ENCODE measurements at regions not wholly inside any gene's neighbourhood (a gene's known extent, or its start where the extent isn't known, plus 50 kb on each side); places are given as distances from the start of the nearest gene placed in this dataset.
A peak's percentile ranks its signal among the peaks of the same experiment; 100 is the strongest.

DNA sequence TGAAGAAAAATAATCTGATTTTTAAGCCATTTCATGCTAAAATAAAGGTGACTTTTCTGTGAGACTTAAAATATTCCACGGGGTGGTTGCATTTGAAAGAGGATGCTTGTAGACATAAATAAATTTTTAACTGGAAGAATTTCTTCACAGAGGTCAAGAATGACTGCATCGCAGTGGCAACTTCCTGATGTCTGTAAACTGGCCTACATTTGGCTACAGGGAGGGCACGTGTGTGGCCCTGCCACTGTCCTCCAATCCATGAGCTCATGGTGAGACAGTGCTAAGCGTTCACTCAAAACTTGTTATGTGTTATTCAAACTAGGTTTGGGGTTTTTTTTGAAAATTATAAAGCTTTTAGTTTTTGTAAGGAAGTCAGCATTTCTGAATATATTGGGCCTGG lies 1089.3 kb downstream of the EFNB2 start:
- no peak for TF ChIP-seq EZH2phosphoT487 (IDR thresholded peaks at IDR 0.05; ENCODE audit: low read depth)
- TF ChIP-seq, protein P1, sequence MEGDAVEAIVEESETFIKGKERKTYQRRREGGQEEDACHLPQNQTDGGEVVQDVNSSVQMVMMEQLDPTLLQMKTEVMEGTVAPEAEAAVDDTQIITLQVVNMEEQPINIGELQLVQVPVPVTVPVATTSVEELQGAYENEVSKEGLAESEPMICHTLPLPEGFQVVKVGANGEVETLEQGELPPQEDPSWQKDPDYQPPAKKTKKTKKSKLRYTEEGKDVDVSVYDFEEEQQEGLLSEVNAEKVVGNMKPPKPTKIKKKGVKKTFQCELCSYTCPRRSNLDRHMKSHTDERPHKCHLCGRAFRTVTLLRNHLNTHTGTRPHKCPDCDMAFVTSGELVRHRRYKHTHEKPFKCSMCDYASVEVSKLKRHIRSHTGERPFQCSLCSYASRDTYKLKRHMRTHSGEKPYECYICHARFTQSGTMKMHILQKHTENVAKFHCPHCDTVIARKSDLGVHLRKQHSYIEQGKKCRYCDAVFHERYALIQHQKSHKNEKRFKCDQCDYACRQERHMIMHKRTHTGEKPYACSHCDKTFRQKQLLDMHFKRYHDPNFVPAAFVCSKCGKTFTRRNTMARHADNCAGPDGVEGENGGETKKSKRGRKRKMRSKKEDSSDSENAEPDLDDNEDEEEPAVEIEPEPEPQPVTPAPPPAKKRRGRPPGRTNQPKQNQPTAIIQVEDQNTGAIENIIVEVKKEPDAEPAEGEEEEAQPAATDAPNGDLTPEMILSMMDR (IDR thresholded peaks at IDR 0.05; ENCODE audit: low read depth, low read length), result no peak
- H3K4me3 ChIP-seq (ENCODE audit: low read length), result no peak overlapping the region
- H3K79me2 ChIP-seq (ENCODE audit: low read length), result no peaks in the 10 kb centered on the region
- H4K20me1 ChIP-seq (ENCODE audit: insufficient read depth, low read length), result no peaks in the 10 kb centered on the region
- H2AFZ ChIP-seq (ENCODE audit: low read depth, low read length), result peak overlapping the region; percentile 67; the same call in 1 of the 2 replicates
- H3K36me3 ChIP-seq (replicated peaks; ENCODE audit: low read depth, low read length), result no peaks in the 10 kb centered on the region
- H3K4me1 ChIP-seq (ENCODE audit: low read length), result no peaks in the 10 kb centered on the region
- peak overlapping the region; percentile 16; the same call in 1 of the 2 replicates for H3K4me2 ChIP-seq (ENCODE audit: low read length)
- H3K27ac ChIP-seq (ENCODE audit: low read length), result no peak overlapping the region
- no peaks in the 10 kb centered on the region for H3K27me3 ChIP-seq (ENCODE audit: low read depth, low read length)
- no peak overlapping the region for H3K9ac ChIP-seq (ENCODE audit: low read length)
- H3K9me3 ChIP-seq (ENCODE audit: insufficient read depth, low read length), result no peaks in the 10 kb centered on the region

DNA sequence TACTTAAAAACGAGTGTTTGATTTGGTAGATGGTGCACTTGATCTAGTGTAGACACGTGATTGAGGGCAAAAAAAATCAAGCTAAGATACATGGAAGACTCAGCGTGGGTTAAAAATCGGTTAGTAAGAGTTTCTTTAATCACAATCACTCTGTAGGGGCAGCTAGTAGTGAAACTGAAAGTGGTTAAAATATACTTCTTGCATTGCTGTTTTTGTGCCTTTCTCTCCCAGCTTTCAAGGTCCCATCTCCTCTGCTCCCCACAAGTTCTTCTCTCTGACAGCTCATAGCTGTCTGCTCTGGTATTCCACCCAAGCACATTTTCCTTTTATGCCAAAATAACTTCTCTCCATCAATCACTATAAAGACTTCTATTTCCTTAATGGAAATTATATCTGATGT lies 1089.7 kb downstream of the EFNB2 start:
- H3K9ac ChIP-seq (ENCODE audit: low read length), result no peak overlapping the region
- H3K4me1 ChIP-seq (ENCODE audit: low read length), result no peaks in the 10 kb centered on the region
- H3K9me3 ChIP-seq (ENCODE audit: insufficient read depth, low read length), result no peaks in the 10 kb centered on the region
- no peaks in the 10 kb centered on the region for H3K27me3 ChIP-seq (ENCODE audit: low read depth, low read length)
- no peak overlapping the region for H3K27ac ChIP-seq (ENCODE audit: low read length)
- no peaks in the 10 kb centered on the region for H3K79me2 ChIP-seq (ENCODE audit: low read length)
- no peaks in the 10 kb centered on the region for H4K20me1 ChIP-seq (ENCODE audit: insufficient read depth, low read length)
- H3K36me3 ChIP-seq (replicated peaks; ENCODE audit: low read depth, low read length), result no peaks in the 10 kb centered on the region
- no peak overlapping the region for H3K4me3 ChIP-seq (ENCODE audit: low read length)
- peak overlapping the region; percentile 67; the same call in 1 of the 2 replicates for H2AFZ ChIP-seq (ENCODE audit: low read depth, low read length)
- TF ChIP-seq, protein P1 (IDR thresholded peaks at IDR 0.05; ENCODE audit: low read depth, low read length), result no peak
- no peak for TF ChIP-seq EZH2phosphoT487 (IDR thresholded peaks at IDR 0.05; ENCODE audit: low read depth)
- peak overlapping the region; percentile 16; the same call in 1 of the 2 replicates for H3K4me2 ChIP-seq (ENCODE audit: low read length)

DNA sequence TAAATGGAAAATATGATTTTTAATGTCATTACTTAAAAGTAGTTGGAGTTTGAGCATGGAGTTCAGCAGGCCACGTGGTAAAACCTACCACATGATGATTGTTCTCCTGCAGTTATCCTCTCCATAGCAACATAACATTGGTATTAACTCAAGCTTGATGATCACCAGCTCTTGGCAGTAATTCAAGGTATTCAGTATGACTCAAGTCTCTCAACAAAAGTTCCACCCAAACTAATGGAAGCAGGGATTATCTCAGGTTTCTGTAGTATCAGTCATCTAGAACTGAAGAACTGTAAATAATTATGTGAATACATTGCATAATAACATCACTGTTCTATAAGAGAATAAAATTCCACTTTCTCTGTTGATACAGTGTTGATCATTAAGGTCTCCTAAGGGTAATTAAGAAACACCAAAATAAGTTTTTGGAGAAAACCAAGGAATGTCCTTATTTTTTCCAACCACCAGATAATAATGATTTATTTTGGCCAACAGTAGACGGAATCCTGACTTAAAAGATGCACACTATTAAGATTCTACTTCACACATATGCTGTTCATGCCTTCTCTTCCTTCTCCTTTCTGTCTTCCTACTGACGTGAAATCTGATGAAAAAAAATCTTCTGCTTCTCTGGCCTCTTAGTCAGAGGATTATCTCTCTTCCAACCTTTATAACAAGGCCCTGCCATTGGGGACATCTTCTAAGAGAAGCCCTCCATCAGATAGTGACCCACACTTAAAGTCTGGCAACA lies 1092.3 kb downstream of the EFNB2 start:
- TF ChIP-seq, protein P1 (IDR thresholded peaks at IDR 0.05; ENCODE audit: low read depth, low read length), result no peak
- no peak for TF ChIP-seq EZH2phosphoT487 (IDR thresholded peaks at IDR 0.05; ENCODE audit: low read depth)
- Histone ChIP-seq H3K9ac (ENCODE audit: low read length) (no peak overlapping the region), H4K20me1 (ENCODE audit: insufficient read depth, low read length) (no peaks in the 10 kb centered on the region), H3K36me3 (replicated peaks; ENCODE audit: low read depth, low read length) (no peaks in the 10 kb centered on the region), H3K79me2 (ENCODE audit: low read length) (no peaks in the 10 kb centered on the region), H2AFZ (ENCODE audit: low read depth, low read length) (no peak overlapping the region), H3K4me3 (ENCODE audit: low read length) (no peak overlapping the region), H3K9me3 (ENCODE audit: insufficient read depth, low read length) (no peaks in the 10 kb centered on the region), H3K27ac (ENCODE audit: low read length) (no peak overlapping the region), H3K27me3 (ENCODE audit: low read depth, low read length) (no peaks in the 10 kb centered on the region), H3K4me1 (ENCODE audit: low read length) (no peaks in the 10 kb centered on the region), H3K4me2 (ENCODE audit: low read length) (no peak overlapping the region)

DNA sequence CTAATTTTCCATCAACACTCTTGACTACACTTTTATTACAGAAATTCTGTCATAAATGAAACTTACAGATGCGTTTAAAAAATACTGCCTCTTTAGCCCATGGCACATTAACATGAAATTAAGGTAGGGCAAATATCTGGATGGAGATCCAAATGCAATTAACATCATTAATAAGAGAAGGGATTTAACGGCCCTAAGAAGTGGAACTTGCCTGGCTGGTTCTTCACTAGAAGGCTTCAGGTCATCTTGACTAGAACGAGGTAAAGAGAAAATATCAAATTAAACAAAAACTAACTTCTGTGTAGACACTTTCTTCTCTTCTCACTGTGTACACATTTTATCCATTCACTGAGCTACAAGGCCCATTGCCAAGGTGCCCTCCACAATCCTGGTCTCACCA lies 1093.4 kb downstream of the EFNB2 start:
- Histone ChIP-seq H3K27me3 (ENCODE audit: low read depth, low read length) (no peaks in the 10 kb centered on the region), H3K79me2 (ENCODE audit: low read length) (no peaks in the 10 kb centered on the region), H3K27ac (ENCODE audit: low read length) (no peak overlapping the region), H4K20me1 (ENCODE audit: insufficient read depth, low read length) (no peaks in the 10 kb centered on the region), H3K36me3 (replicated peaks; ENCODE audit: low read depth, low read length) (no peaks in the 10 kb centered on the region), H3K9me3 (ENCODE audit: insufficient read depth, low read length) (no peaks in the 10 kb centered on the region), H3K4me3 (ENCODE audit: low read length) (no peak overlapping the region), H3K4me2 (ENCODE audit: low read length) (no peak overlapping the region), H3K4me1 (ENCODE audit: low read length) (no peaks in the 10 kb centered on the region), H3K9ac (ENCODE audit: low read length) (no peak overlapping the region), H2AFZ (ENCODE audit: low read depth, low read length) (no peak overlapping the region)
- TF ChIP-seq, protein P1 (IDR thresholded peaks at IDR 0.05; ENCODE audit: low read depth, low read length), result no peak
- TF ChIP-seq EZH2phosphoT487 (IDR thresholded peaks at IDR 0.05; ENCODE audit: low read depth), result no peak

All from OCI-LY3 (cell line).